Ovary (tissue), 3 donors: ENCODE measurements at regions not wholly inside any gene's neighbourhood (a gene's known extent, or its start where the extent isn't known, plus 50 kb on each side); places are given as distances from the start of the nearest gene placed in this dataset.

Experiments
- EP300 ChIP-seq: sonication (generic); formaldehyde crosslinking; IDR thresholded peaks from one replicate; pipeline ENCODE4 v1.6.1; 2017; ENCODE audit warnings: antibody characterized with exemption
- POLR2A ChIP-seq: fragments of 450-650 bp; IDR thresholded peaks from one replicate; pipeline ENCODE4 v1.6.1; 2017; ENCODE audit warnings: antibody characterized with exemption, mild to moderate bottlenecking, moderate library complexity
- TF ChIP-seq, protein P1 (sequence below), 3 donors: fragments of 450-650 bp in 2 of 3; fragments of 200-600 bp in 1 of 3; IDR thresholded peaks; one replicate each; pipeline versions ENCODE4 v1.5.1 to v1.8.0; 2016 to 2022; ENCODE audit warnings: antibody characterized with exemption in 3 of 3, mild to moderate bottlenecking in 1 of 3
- donor health status: DM: no; HTN: no; CAD: no.

DNA sequence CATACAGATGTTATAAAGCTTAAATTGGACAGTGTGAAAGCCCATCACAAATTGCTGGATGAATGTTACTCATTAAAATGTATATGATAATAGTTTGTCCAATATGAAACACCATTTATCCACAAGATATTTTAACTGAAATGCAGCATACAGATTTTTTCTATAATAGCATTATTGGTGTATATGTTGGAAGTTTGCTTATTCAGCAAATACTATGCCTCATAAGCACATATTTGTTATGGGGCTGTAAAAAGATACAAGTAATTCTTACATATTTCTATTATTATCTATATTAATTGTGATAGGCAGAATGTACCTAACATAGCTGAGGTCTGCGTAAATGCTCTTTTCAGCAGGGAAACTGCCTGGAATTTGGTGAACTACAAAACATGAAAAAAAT is 790.5 kb downstream of the DIPK2A start:
- TF ChIP-seq POLR2A (no peak), EP300 (no peak)
- TF ChIP-seq, protein P1, sequence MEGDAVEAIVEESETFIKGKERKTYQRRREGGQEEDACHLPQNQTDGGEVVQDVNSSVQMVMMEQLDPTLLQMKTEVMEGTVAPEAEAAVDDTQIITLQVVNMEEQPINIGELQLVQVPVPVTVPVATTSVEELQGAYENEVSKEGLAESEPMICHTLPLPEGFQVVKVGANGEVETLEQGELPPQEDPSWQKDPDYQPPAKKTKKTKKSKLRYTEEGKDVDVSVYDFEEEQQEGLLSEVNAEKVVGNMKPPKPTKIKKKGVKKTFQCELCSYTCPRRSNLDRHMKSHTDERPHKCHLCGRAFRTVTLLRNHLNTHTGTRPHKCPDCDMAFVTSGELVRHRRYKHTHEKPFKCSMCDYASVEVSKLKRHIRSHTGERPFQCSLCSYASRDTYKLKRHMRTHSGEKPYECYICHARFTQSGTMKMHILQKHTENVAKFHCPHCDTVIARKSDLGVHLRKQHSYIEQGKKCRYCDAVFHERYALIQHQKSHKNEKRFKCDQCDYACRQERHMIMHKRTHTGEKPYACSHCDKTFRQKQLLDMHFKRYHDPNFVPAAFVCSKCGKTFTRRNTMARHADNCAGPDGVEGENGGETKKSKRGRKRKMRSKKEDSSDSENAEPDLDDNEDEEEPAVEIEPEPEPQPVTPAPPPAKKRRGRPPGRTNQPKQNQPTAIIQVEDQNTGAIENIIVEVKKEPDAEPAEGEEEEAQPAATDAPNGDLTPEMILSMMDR (IDR thresholded peaks at IDR 0.05), result no peak
